Endodermal cell (in vitro differentiated cells): ENCODE measurements at regions not wholly inside any gene's neighbourhood (a gene's known extent, or its start where the extent isn't known, plus 50 kb on each side); places are given as distances from the start of the nearest gene placed in this dataset.

ENCODE experiments used
- DNase-seq: peaks from one replicate; pipeline ENCODE4 v3.0.0-alpha.2; 2017
- H3K27ac ChIP-seq: 2 replicates; pipeline ENCODE4 v1.5.1; 2013; ENCODE audit warnings: mild to moderate bottlenecking, low read depth, low read length, moderate library complexity
- H3K27me3 ChIP-seq: 2 replicates; pipeline ENCODE4 v1.6.1; 2013; ENCODE audit warnings: mild to moderate bottlenecking, low read length, moderate library complexity; ENCODE audit not compliant: insufficient read depth, control insufficient read depth, poor library complexity, severe bottlenecking
- H3K36me3 ChIP-seq: 2 replicates; pipeline ENCODE4 v1.7.0; 2013; ENCODE audit warnings: mild to moderate bottlenecking, low read length, moderate library complexity; ENCODE audit not compliant: control insufficient read depth, insufficient read depth
- H3K4me1 ChIP-seq: one replicate; pipeline ENCODE4 v1.7.0; 2013; ENCODE audit warnings: low read length; ENCODE audit not compliant: control insufficient read depth, insufficient read depth
- H3K4me3 ChIP-seq: 2 replicates; pipeline ENCODE4 v1.5.1; 2013; ENCODE audit warnings: mild to moderate bottlenecking, low read length, moderate library complexity
- H3K9ac ChIP-seq: 2 replicates; pipeline ENCODE4 v1.6.1; 2013; ENCODE audit warnings: mild to moderate bottlenecking, low read length, moderate library complexity; ENCODE audit not compliant: poor library complexity, severe bottlenecking; ENCODE audit errors: extremely low read depth
- H3K9me3 ChIP-seq: 2 replicates; pipeline ENCODE4 v1.6.1; 2013; ENCODE audit warnings: mild to moderate bottlenecking, low read length, moderate library complexity; ENCODE audit not compliant: control insufficient read depth
- H3K27ac Mint-ChIP-seq: 2 replicates; pipeline ENCODE4 v1.8.0; 2020; ENCODE audit warnings: mixed read lengths
- H3K27me3 Mint-ChIP-seq: 2 replicates; pipeline ENCODE4 v1.8.0; 2021; ENCODE audit warnings: mild to moderate bottlenecking, mixed read lengths; ENCODE audit not compliant: insufficient read depth
- H3K36me3 Mint-ChIP-seq: 2 replicates; pipeline ENCODE4 v1.8.0; 2020; ENCODE audit warnings: low read depth, mixed read lengths
- H3K4me1 Mint-ChIP-seq: 2 replicates; pipeline ENCODE4 v1.8.0; 2020; ENCODE audit warnings: mixed read lengths
- H3K4me3 Mint-ChIP-seq: 2 replicates; pipeline ENCODE4 v1.8.0; 2020; ENCODE audit warnings: mild to moderate bottlenecking, moderate library complexity, mixed read lengths
- H3K9me3 Mint-ChIP-seq: 2 replicates; pipeline ENCODE4 v1.8.0; 2020; ENCODE audit warnings: mild to moderate bottlenecking, mixed read lengths
- WGBS, 2 experiments: methylation state at CpG; one replicate each; pipeline versions ENCODE4 v1.1.5 to v1.1.7; 2013; ENCODE audit warnings: missing lambda C conversion rate in 2 of 2, mixed read lengths in 1 of 2; ENCODE audit not compliant: insufficient coverage in 1 of 2, insufficient read length in 1 of 2; 5-methylcytosine and 5-hydroxymethylcytosine counted together
- TF ChIP-seq, protein P1 (sequence below): fragments of 200-600 bp; sonication (generic); conservative IDR thresholded peaks from 2 replicates; pipeline ENCODE4 v1.5.0; 2021; ENCODE audit warnings: antibody characterized with exemption, mild to moderate bottlenecking

DNA sequence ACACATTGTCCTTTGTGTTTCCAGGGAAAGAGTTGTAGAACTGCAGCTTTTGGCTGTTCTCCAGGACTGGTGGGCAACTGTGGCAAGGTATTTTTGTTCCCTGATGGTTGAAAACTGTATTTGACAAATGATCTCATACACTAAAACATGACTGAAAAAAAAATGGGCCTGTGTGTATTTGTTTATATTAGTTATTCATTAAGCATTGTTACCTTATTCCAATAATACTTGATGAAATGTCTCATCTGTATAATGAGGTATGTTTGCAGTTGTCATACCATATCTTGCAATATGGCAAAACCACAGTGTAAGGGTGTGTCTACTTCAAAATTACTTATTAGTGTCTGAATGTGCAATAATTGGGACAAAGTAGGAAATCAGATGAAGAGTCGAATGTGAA is 479.4 kb upstream of the NOVA1 start:
- H3K27ac ChIP-seq = no peak overlapping the region
- H3K27me3 Mint-ChIP-seq = no peaks in the 10 kb centered on the region
- no peak overlapping the region for H3K27ac Mint-ChIP-seq
- no peaks in the 10 kb centered on the region for H3K4me1 ChIP-seq
- DNase-seq = no peak
- no peaks in the 10 kb centered on the region for H3K36me3 ChIP-seq
- H3K4me3 ChIP-seq = no peak overlapping the region
- no peaks in the 10 kb centered on the region for H3K4me1 Mint-ChIP-seq
- no peaks in the 10 kb centered on the region for H3K36me3 Mint-ChIP-seq
- H3K9ac ChIP-seq = no peak overlapping the region
- no peaks in the 10 kb centered on the region for H3K9me3 Mint-ChIP-seq
- TF ChIP-seq, protein P1, sequence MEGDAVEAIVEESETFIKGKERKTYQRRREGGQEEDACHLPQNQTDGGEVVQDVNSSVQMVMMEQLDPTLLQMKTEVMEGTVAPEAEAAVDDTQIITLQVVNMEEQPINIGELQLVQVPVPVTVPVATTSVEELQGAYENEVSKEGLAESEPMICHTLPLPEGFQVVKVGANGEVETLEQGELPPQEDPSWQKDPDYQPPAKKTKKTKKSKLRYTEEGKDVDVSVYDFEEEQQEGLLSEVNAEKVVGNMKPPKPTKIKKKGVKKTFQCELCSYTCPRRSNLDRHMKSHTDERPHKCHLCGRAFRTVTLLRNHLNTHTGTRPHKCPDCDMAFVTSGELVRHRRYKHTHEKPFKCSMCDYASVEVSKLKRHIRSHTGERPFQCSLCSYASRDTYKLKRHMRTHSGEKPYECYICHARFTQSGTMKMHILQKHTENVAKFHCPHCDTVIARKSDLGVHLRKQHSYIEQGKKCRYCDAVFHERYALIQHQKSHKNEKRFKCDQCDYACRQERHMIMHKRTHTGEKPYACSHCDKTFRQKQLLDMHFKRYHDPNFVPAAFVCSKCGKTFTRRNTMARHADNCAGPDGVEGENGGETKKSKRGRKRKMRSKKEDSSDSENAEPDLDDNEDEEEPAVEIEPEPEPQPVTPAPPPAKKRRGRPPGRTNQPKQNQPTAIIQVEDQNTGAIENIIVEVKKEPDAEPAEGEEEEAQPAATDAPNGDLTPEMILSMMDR = no peak
- no peaks in the 10 kb centered on the region for H3K27me3 ChIP-seq
- H3K9me3 ChIP-seq = no peaks in the 10 kb centered on the region
- 88 to 92% methylated on average over 1 of the region's 1 CpG for WGBS, 2 experiments
- no peak overlapping the region for H3K4me3 Mint-ChIP-seq

DNA sequence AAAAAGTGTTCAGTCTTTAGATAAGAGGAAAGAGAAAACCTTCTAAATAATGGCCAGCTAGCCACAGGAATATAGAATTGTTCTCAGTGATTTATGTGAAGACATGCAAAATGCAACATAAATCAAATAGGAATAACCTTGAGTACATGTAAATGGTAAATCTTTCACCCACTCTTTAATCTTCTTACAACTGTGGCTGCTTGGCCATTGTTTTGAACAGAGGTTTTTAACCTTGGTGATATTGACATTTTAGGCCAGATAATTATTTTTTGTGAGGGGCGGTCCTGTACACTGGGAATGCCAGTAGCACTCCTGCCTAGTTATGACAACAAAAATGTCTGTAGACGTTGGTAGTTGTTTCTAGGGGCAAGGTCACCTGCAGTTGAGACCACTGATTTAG is 479.9 kb upstream of the NOVA1 start:
- Mint-ChIP-seq H3K27me3 (no peaks in the 10 kb centered on the region), H3K27ac (no peak overlapping the region), H3K9me3 (no peaks in the 10 kb centered on the region), H3K36me3 (no peaks in the 10 kb centered on the region), H3K4me3 (no peak overlapping the region), H3K4me1 (no peaks in the 10 kb centered on the region)
- Histone ChIP-seq H3K27me3 (no peaks in the 10 kb centered on the region), H3K4me1 (no peaks in the 10 kb centered on the region), H3K36me3 (no peaks in the 10 kb centered on the region), H3K9me3 (no peaks in the 10 kb centered on the region), H3K4me3 (no peak overlapping the region), H3K27ac (no peak overlapping the region), H3K9ac (no peak overlapping the region)
- DNase-seq = no peak
- WGBS, 2 experiments = 57 to 58% methylated on average over 2 of the region's 2 CpGs
- TF ChIP-seq, protein P1 = no peak

DNA sequence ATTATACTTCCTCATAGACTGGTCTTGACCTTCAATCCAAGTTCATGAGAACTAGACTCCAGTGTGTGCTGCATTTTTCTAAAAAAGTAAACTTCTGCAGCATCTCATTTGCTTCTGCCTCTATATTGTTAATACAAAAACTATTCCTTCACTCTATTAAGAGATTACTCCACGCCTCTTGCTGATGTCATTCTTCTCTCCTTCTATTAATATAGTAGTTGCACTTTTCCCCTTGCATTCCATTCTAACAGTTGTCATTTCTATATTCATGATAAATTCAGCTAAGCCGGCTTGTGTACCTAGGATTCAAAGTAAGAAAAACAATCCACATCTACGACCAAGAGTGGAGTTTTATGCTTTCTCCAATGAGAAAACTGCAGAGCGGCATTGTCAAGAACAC is 480.4 kb upstream of the NOVA1 start:
- no peaks in the 10 kb centered on the region for H3K36me3 ChIP-seq
- no peak overlapping the region for H3K4me3 ChIP-seq
- Mint-ChIP-seq H3K27ac (no peak overlapping the region), H3K9me3 (no peaks in the 10 kb centered on the region), H3K4me1 (no peaks in the 10 kb centered on the region), H3K36me3 (no peaks in the 10 kb centered on the region), H3K4me3 (no peak overlapping the region), H3K27me3 (no peaks in the 10 kb centered on the region)
- no peaks in the 10 kb centered on the region for H3K9me3 ChIP-seq
- H3K27me3 ChIP-seq = no peaks in the 10 kb centered on the region
- H3K27ac ChIP-seq = no peak overlapping the region
- no peak for DNase-seq
- H3K4me1 ChIP-seq = no peaks in the 10 kb centered on the region
- no peak overlapping the region for H3K9ac ChIP-seq
- 89 to 92% methylated on average over 4 of the region's 4 CpGs for WGBS, 2 experiments
- TF ChIP-seq, protein P1 = no peak
